ENCODE measurements at regions not wholly inside any gene's neighbourhood (a gene's known extent, or its start where the extent isn't known, plus 50 kb on each side); places are given as distances from the start of the nearest gene placed in this dataset.
A peak's percentile ranks its signal among the peaks of the same experiment; 100 is the strongest.

- no peak for TF ChIP-seq CEBPB (IDR thresholded peaks at IDR 0.05)
- no peak for TF ChIP-seq TCF12 (IDR thresholded peaks at IDR 0.05; ENCODE audit: low read depth)
- TF ChIP-seq RAD21 (IDR thresholded peaks at IDR 0.05; ENCODE audit: low read depth): no peak
- TF ChIP-seq YY1 (IDR thresholded peaks at IDR 0.05; ENCODE audit: low read depth): no peak
- no peak for TF ChIP-seq NFIC (IDR thresholded peaks at IDR 0.05)
- TF ChIP-seq CREB1 (IDR thresholded peaks at IDR 0.05; ENCODE audit: low read depth): no peak
- no peak for TF ChIP-seq TAF1 (IDR thresholded peaks at IDR 0.05; ENCODE audit: low read depth)
- TF ChIP-seq FOXM1 (IDR thresholded peaks at IDR 0.05; ENCODE audit: borderline replicate concordance, low read depth): no peak
- TF ChIP-seq ZBTB7A (IDR thresholded peaks at IDR 0.05; ENCODE audit: low read depth): no peak
- TF ChIP-seq MAX (IDR thresholded peaks at IDR 0.05): no peak
- no peak for TF ChIP-seq USF1 (IDR thresholded peaks at IDR 0.05)
- TF ChIP-seq TEAD4 (IDR thresholded peaks at IDR 0.05): no peak
- no peak for TF ChIP-seq REST (IDR thresholded peaks at IDR 0.05; ENCODE audit: low read depth)
- TF ChIP-seq EGR1 (IDR thresholded peaks at IDR 0.05): no peak
- TF ChIP-seq EP300 (IDR thresholded peaks at IDR 0.05; ENCODE audit: borderline replicate concordance): no peak
Measured at GRCh38 chr4:105074097-105074496, 72.6 kb upstream of the TET2 start.

- TF ChIP-seq EGR1 (IDR thresholded peaks at IDR 0.05) (no peak), CEBPB (IDR thresholded peaks at IDR 0.05) (no peak), TAF1 (IDR thresholded peaks at IDR 0.05; ENCODE audit: low read depth) (no peak), MAX (IDR thresholded peaks at IDR 0.05) (no peak), TEAD4 (IDR thresholded peaks at IDR 0.05) (no peak), NFIC (IDR thresholded peaks at IDR 0.05) (no peak), EP300 (IDR thresholded peaks at IDR 0.05; ENCODE audit: borderline replicate concordance) (no peak), TCF12 (IDR thresholded peaks at IDR 0.05; ENCODE audit: low read depth) (no peak), ZBTB7A (IDR thresholded peaks at IDR 0.05; ENCODE audit: low read depth) (no peak), YY1 (IDR thresholded peaks at IDR 0.05; ENCODE audit: low read depth) (no peak), REST (IDR thresholded peaks at IDR 0.05; ENCODE audit: low read depth) (no peak), FOXM1 (IDR thresholded peaks at IDR 0.05; ENCODE audit: borderline replicate concordance, low read depth) (no peak)
Measured at GRCh38 chr4:105075045-105075444, 71.6 kb upstream of the TET2 start.

GRCh38 chr4:105088110-105088879 lies 58.4 kb upstream of the TET2 start:
- no peak for TF ChIP-seq USF1 (IDR thresholded peaks at IDR 0.05)
- TF ChIP-seq MAX (IDR thresholded peaks at IDR 0.05): no peak
- TF ChIP-seq CEBPB (IDR thresholded peaks at IDR 0.05): no peak
- no peak for TF ChIP-seq YY1 (IDR thresholded peaks at IDR 0.05; ENCODE audit: low read depth)
- no peak for TF ChIP-seq TCF12 (IDR thresholded peaks at IDR 0.05; ENCODE audit: low read depth)
- no peak for TF ChIP-seq FOXM1 (IDR thresholded peaks at IDR 0.05; ENCODE audit: borderline replicate concordance, low read depth)
- no peak for TF ChIP-seq TEAD4 (IDR thresholded peaks at IDR 0.05)
- TF ChIP-seq ZBTB7A (IDR thresholded peaks at IDR 0.05; ENCODE audit: low read depth): no peak
- no peak for TF ChIP-seq RAD21 (IDR thresholded peaks at IDR 0.05; ENCODE audit: low read depth)
- no peak for TF ChIP-seq EP300 (IDR thresholded peaks at IDR 0.05; ENCODE audit: borderline replicate concordance)
- no peak for TF ChIP-seq REST (IDR thresholded peaks at IDR 0.05; ENCODE audit: low read depth)

GRCh38 chr4:105092356-105092755 lies 54.3 kb upstream of the TET2 start:
- TF ChIP-seq MAX (IDR thresholded peaks at IDR 0.05) (no peak), TAF1 (IDR thresholded peaks at IDR 0.05; ENCODE audit: low read depth) (no peak), TCF12 (IDR thresholded peaks at IDR 0.05; ENCODE audit: low read depth) (peak; percentile 27; the same call in 1 of the 2 replicates), EGR1 (IDR thresholded peaks at IDR 0.05) (no peak), RAD21 (IDR thresholded peaks at IDR 0.05; ENCODE audit: low read depth) (no peak), CEBPB (IDR thresholded peaks at IDR 0.05) (no peak), USF1 (IDR thresholded peaks at IDR 0.05) (no peak), ZBTB7A (IDR thresholded peaks at IDR 0.05; ENCODE audit: low read depth) (no peak), TEAD4 (IDR thresholded peaks at IDR 0.05) (peak; percentile 33; the same call in 1 of the 2 replicates), NFIC (IDR thresholded peaks at IDR 0.05) (peak; percentile 83), FOXM1 (IDR thresholded peaks at IDR 0.05; ENCODE audit: borderline replicate concordance, low read depth) (no peak), YY1 (IDR thresholded peaks at IDR 0.05; ENCODE audit: low read depth) (no peak), CREB1 (IDR thresholded peaks at IDR 0.05; ENCODE audit: low read depth) (no peak), EP300 (IDR thresholded peaks at IDR 0.05; ENCODE audit: borderline replicate concordance) (peak; percentile 42; the same call in 1 of the 2 replicates)

Data from Ishikawa (cell line).